ENCODE measurements at regions not wholly inside any gene's neighbourhood (a gene's known extent, or its start where the extent isn't known, plus 50 kb on each side); places are given as distances from the start of the nearest gene placed in this dataset.

DNA sequence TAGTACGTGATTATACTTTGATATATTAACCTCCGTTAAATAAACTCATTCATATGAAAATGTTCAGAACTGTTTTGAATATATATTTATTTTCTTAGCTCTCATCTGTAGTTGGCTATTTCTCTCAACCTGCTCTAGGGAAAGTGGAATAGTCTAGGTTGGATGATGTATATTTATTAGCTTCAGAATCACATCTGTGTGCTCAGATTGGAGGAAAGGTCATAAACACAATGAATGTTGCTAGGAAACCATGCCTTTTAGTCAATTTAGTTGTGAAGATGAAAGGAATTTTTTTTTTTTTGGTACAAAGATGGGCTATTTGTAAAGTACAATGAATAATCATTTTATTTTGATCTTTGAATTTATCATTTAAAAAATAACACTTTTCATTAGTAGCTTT is 439.1 kb downstream of the FOXG1 start:
- TF ChIP-seq CTCF (IDR thresholded peaks at IDR 0.05): no peak

DNA sequence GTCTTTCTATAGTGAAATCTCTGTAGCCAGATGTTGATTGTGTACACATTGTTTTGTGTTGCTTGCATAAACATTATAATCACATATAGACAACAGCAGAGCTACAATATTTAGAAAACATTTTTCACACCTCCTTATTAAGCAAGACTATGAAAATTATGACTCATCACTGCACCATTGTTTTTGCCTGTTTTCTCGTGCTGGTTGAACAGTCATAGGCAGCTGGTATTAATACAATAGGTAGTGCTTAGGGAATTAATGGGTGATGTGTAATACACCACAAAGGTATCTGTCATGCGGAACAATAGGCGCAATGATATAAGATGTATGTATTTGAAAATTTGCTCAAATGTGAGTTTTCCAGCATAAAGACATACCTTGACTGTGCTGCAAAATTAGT is 449.3 kb downstream of the FOXG1 start:
- TF ChIP-seq CTCF (IDR thresholded peaks at IDR 0.05): no peak

DNA sequence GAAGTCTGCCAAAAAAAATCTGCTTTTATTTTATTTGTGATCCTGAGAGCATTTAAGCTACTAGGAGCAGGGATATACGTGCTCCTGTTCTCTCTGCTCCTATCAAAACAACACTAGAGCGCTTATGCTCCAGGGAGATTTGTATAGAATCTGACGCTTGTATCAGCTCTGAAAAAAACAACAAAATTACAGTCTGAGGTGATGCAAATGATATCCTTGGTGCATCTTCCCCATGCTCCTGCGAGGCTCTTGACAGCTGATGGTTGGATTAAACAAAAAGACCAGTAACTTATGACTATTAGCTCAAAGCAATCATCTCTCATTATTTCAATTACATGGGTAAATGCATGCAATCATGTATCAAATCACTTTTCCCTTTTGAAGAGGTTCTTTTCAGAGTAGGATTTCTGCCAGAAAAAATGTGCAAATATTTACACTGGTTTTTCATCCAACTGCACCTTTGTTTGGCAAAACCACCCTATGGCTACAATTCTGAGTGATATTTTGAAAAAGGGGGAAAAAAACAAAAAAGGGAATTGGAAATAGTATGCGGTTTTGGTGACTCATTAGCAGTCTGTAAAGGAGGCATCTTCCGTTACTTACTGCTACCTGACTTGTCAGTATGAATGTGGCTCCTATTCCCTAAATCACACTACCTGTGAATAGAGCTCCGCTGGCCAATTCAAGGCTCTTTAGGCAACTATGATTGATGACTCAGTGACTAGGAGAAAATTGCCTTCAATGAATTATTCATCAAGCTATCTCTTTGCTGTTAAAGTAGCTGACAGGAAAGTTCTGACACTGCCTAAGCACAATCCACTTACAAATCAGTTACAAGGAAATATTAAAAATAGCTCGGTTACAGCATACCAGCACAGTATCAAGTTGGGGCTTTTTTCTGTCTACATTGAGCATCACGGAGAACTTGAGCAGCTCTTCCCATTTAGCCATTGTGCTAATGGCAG is 450.0 kb downstream of the FOXG1 start:
- no peak for TF ChIP-seq CTCF (IDR thresholded peaks at IDR 0.05)

DNA sequence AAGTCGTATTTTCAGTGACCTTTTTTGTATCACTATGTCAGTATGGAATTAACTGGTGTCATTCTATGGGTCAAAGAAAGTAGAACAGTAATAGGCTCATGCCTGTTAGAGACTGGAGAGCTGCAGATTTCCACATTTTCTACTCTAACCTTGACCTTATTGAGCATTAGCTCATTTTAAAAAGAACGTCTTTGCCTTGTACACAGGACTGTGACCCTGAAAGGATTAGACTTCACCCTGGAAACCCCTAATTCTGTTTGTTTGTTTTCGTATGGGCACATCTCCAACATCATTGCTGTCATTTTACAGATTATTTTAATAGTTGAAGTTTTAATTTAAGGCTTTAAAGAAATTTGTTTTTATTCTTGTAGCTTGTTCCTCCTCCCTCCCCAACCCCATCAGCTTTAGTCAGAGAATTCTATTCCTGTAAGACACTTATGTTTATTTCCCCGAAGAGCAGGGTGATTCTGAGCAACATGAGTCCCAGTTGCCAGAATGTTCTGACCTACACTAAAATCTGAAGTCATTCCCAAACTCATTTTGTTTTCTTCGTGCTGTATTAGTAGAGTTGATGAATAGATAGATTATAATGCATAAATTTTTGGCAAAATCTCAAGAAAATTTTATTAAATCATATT is 451.3 kb downstream of the FOXG1 start:
- no peak for TF ChIP-seq CTCF (IDR thresholded peaks at IDR 0.05)

DNA sequence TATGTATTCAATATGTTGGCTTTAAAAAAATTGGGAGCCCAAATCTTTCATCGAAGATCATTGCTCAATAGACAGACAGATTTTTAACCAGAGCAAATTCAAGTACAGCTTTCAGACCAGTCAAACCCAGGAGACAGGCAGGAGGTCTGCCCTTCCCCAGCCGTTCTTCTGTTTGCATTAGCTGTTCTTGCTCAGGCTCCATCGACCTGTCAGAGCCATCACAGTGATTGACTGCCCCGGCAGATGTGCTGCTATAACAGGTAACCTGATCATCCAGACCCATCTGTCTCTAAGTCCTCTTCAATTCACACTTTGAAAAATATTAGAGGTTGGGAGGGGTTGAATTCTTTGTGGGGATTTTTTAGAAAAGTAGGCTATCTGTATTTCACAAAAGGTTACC is 453.5 kb downstream of the FOXG1 start:
- TF ChIP-seq CTCF (IDR thresholded peaks at IDR 0.05): no peak

GRCh38 chr14:29220566-29220965 is 454.0 kb downstream of the FOXG1 start:
- no peak for TF ChIP-seq CTCF (IDR thresholded peaks at IDR 0.05)

- TF ChIP-seq CTCF (IDR thresholded peaks at IDR 0.05): no peak
Measured at GRCh38 chr14:29222006-29222405, 455.4 kb downstream of the FOXG1 start.
